ENCODE measurements at regions not wholly inside any gene's neighbourhood (a gene's known extent, or its start where the extent isn't known, plus 50 kb on each side); places are given as distances from the start of the nearest gene placed in this dataset.

GRCh38 chr12:126400831-126401230 lies 1335.6 kb downstream of the AACS start:
- ChIA-PET POLR2A (ENCODE audit: low non-redundant PET) (no interaction called here), CTCF (no interaction called here)
- no peak overlapping the region for H3K27ac ChIP-seq
- no peak for TF ChIP-seq CTCF (conservative IDR thresholded peaks at IDR 0.05; ENCODE audit: low read depth)
- DNase-seq (ENCODE audit: low spot score) = no peak

- peak; percentile 50 for DNase-seq (ENCODE audit: low spot score)
- CTCF ChIA-PET = no interaction called here
- peak overlapping the region; percentile 87 for H3K27ac ChIP-seq
- TF ChIP-seq CTCF (conservative IDR thresholded peaks at IDR 0.05; ENCODE audit: low read depth) = no peak
- POLR2A ChIA-PET (ENCODE audit: low non-redundant PET) = no interaction called here
Measured at GRCh38 chr12:126404293-126404881, 1339.2 kb downstream of the AACS start.

- no peak for TF ChIP-seq CTCF (conservative IDR thresholded peaks at IDR 0.05; ENCODE audit: low read depth)
- DNase-seq (ENCODE audit: low spot score) = no peak
- H3K27ac ChIP-seq = no peak overlapping the region
- CTCF ChIA-PET = no interaction called here
- POLR2A ChIA-PET (ENCODE audit: low non-redundant PET) = no interaction called here
Measured at GRCh38 chr12:126418400-126418799, 1353.2 kb downstream of the AACS start.

GRCh38 chr12:126419131-126419530 lies 1353.9 kb downstream of the AACS start:
- DNase-seq (ENCODE audit: low spot score) = no peak
- POLR2A ChIA-PET (ENCODE audit: low non-redundant PET) = no interaction called here
- H3K27ac ChIP-seq = no peak overlapping the region
- CTCF ChIA-PET = no interaction called here
- no peak for TF ChIP-seq CTCF (conservative IDR thresholded peaks at IDR 0.05; ENCODE audit: low read depth)

- ChIA-PET CTCF (no interaction called here), POLR2A (ENCODE audit: low non-redundant PET) (no interaction called here)
- no peak overlapping the region for H3K27ac ChIP-seq
- TF ChIP-seq CTCF (conservative IDR thresholded peaks at IDR 0.05; ENCODE audit: low read depth) = no peak
- no peak for DNase-seq (ENCODE audit: low spot score)
Measured at GRCh38 chr12:126424696-126425095, 1359.5 kb downstream of the AACS start.

GRCh38 chr12:126425264-126425663 lies 1360.0 kb downstream of the AACS start:
- CTCF ChIA-PET = no interaction called here
- no peak for TF ChIP-seq CTCF (conservative IDR thresholded peaks at IDR 0.05; ENCODE audit: low read depth)
- no peak overlapping the region for H3K27ac ChIP-seq
- POLR2A ChIA-PET (ENCODE audit: low non-redundant PET) = no interaction called here
- DNase-seq (ENCODE audit: low spot score) = no peak

- ChIA-PET POLR2A (ENCODE audit: low non-redundant PET) (no interaction called here), CTCF (no interaction called here)
- H3K27ac ChIP-seq = no peak overlapping the region
- no peak for DNase-seq (ENCODE audit: low spot score)
- no peak for TF ChIP-seq CTCF (conservative IDR thresholded peaks at IDR 0.05; ENCODE audit: low read depth)
Measured at GRCh38 chr12:126428769-126429168, 1363.5 kb downstream of the AACS start.

Data from RWPE1 (cell line).